ENCODE measurements at regions not wholly inside any gene's neighbourhood (a gene's known extent, or its start where the extent isn't known, plus 50 kb on each side); places are given as distances from the start of the nearest gene placed in this dataset.

GRCh38 chrX:137969191-137969590 lies 403.3 kb downstream of the ZIC3 start:
- Histone ChIP-seq H2BK5ac (ENCODE audit: low read length) (no peak overlapping the region), H3K27me3 (ENCODE audit: control insufficient read depth in 3 of 3, insufficient read depth in 3 of 3, low read depth in 1 of 3, low read length in 3 of 3) (no peaks in the 10 kb centered on the region), H3K23ac (ENCODE audit: low read depth, low read length, poor library complexity) (no peak overlapping the region), H3K36me3 (replicated peaks in 1 of 2; ENCODE audit: control insufficient read depth in 2 of 2, insufficient read depth in 2 of 2, low read length in 2 of 2) (no peaks in the 10 kb centered on the region), H2BK120ac (ENCODE audit: low read depth, low read length) (no peak overlapping the region), H4K8ac (ENCODE audit: low read depth, low read length) (no peak overlapping the region), H3K4me3 (ENCODE audit: low read length in 2 of 2) (no peak overlapping the region), H2AK5ac (ENCODE audit: low read depth, low read length) (no peak overlapping the region), H3K4ac (ENCODE audit: low read length) (no peak overlapping the region), H3K79me1 (ENCODE audit: low read depth, low read length) (no peaks in the 10 kb centered on the region), H3K4me1 (ENCODE audit: control insufficient read depth in 2 of 2, insufficient read depth in 1 of 2, low read depth in 1 of 2, low read length in 2 of 2) (no peaks in the 10 kb centered on the region), H2BK12ac (ENCODE audit: low read length) (no peak overlapping the region), H3K14ac (ENCODE audit: low read length) (no peak overlapping the region), H3K18ac (ENCODE audit: low read length) (no peak overlapping the region), H2BK15ac (ENCODE audit: low read length) (no peak overlapping the region), H2AFZ (ENCODE audit: low read length) (no peak overlapping the region), H3K4me2 (ENCODE audit: insufficient read depth, low read length, poor library complexity, severe bottlenecking) (no peak overlapping the region), H4K91ac (ENCODE audit: low read depth, low read length, poor library complexity) (no peak overlapping the region), H3K9ac (ENCODE audit: low read depth, low read length, poor library complexity) (no peak overlapping the region), H3K27ac (replicated peaks; ENCODE audit: low read length) (no peak overlapping the region), H3K9me3 (replicated peaks in 1 of 2; ENCODE audit: control insufficient read depth in 2 of 2, insufficient read depth in 1 of 2, low read depth in 1 of 2, low read length in 2 of 2) (no peaks in the 10 kb centered on the region)
- no peak for DNase-seq (ENCODE audit: low spot score)

GRCh38 chrX:137982472-137983172 lies 416.7 kb downstream of the ZIC3 start:
- Histone ChIP-seq H3K4me2 (ENCODE audit: insufficient read depth, low read length, poor library complexity, severe bottlenecking) (no peak overlapping the region), H2BK12ac (ENCODE audit: low read length) (no peak overlapping the region), H3K23ac (ENCODE audit: low read depth, low read length, poor library complexity) (no peak overlapping the region), H2AK5ac (ENCODE audit: low read depth, low read length) (no peak overlapping the region), H3K4me1 (ENCODE audit: control insufficient read depth in 2 of 2, insufficient read depth in 1 of 2, low read depth in 1 of 2, low read length in 2 of 2) (peaks cover 0 to 3% of the 10 kb centered on the region in 2 donors), H2AFZ (ENCODE audit: low read length) (no peak overlapping the region), H3K14ac (ENCODE audit: low read length) (no peak overlapping the region), H3K27ac (replicated peaks; ENCODE audit: low read length) (no peak overlapping the region), H3K4me3 (ENCODE audit: low read length in 2 of 2) (no peak overlapping the region), H3K4ac (ENCODE audit: low read length) (no peak overlapping the region), H3K79me1 (ENCODE audit: low read depth, low read length) (no peaks in the 10 kb centered on the region), H3K18ac (ENCODE audit: low read length) (no peak overlapping the region), H4K91ac (ENCODE audit: low read depth, low read length, poor library complexity) (no peak overlapping the region), H2BK5ac (ENCODE audit: low read length) (no peak overlapping the region), H3K9me3 (replicated peaks in 1 of 2; ENCODE audit: control insufficient read depth in 2 of 2, insufficient read depth in 1 of 2, low read depth in 1 of 2, low read length in 2 of 2) (no peaks in the 10 kb centered on the region), H2BK120ac (ENCODE audit: low read depth, low read length) (no peak overlapping the region), H4K8ac (ENCODE audit: low read depth, low read length) (no peak overlapping the region), H3K27me3 (ENCODE audit: control insufficient read depth in 3 of 3, insufficient read depth in 3 of 3, low read depth in 1 of 3, low read length in 3 of 3) (no peaks in the 10 kb centered on the region), H3K9ac (ENCODE audit: low read depth, low read length, poor library complexity) (no peak overlapping the region), H3K36me3 (replicated peaks in 1 of 2; ENCODE audit: control insufficient read depth in 2 of 2, insufficient read depth in 2 of 2, low read length in 2 of 2) (no peaks in the 10 kb centered on the region), H2BK15ac (ENCODE audit: low read length) (no peak overlapping the region)
- no peak for DNase-seq (ENCODE audit: low spot score)
- WGBS, 2 donors (ENCODE audit: extremely low coverage in 2 of 2, insufficient read length in 2 of 2, insufficient replicate concordance in 1 of 2) = no CpG with 5 or more reads among the region's 1 CpG

- H3K27me3 ChIP-seq (ENCODE audit: control insufficient read depth in 3 of 3, insufficient read depth in 3 of 3, low read depth in 1 of 3, low read length in 3 of 3) = no peaks in the 10 kb centered on the region
These were observed 422.5 kb downstream of the ZIC3 start for GRCh38 chrX:137988470-137988869.

GRCh38 chrX:137998619-137999018 lies 432.7 kb downstream of the ZIC3 start:
- no peaks in the 10 kb centered on the region for H3K9me3 ChIP-seq (replicated peaks in 1 of 2; ENCODE audit: control insufficient read depth in 2 of 2, insufficient read depth in 1 of 2, low read depth in 1 of 2, low read length in 2 of 2)
- no peak overlapping the region for H4K91ac ChIP-seq (ENCODE audit: low read depth, low read length, poor library complexity)
- H3K27me3 ChIP-seq (ENCODE audit: control insufficient read depth in 3 of 3, insufficient read depth in 3 of 3, low read depth in 1 of 3, low read length in 3 of 3) = no peaks in the 10 kb centered on the region
- H3K14ac ChIP-seq (ENCODE audit: low read length) = no peak overlapping the region
- H4K8ac ChIP-seq (ENCODE audit: low read depth, low read length) = no peak overlapping the region
- no peak overlapping the region for H3K9ac ChIP-seq (ENCODE audit: low read depth, low read length, poor library complexity)
- no peak overlapping the region for H2AK5ac ChIP-seq (ENCODE audit: low read depth, low read length)
- H3K23ac ChIP-seq (ENCODE audit: low read depth, low read length, poor library complexity) = no peak overlapping the region
- H3K36me3 ChIP-seq (replicated peaks in 1 of 2; ENCODE audit: control insufficient read depth in 2 of 2, insufficient read depth in 2 of 2, low read length in 2 of 2) = no peaks in the 10 kb centered on the region
- no peak overlapping the region for H2BK5ac ChIP-seq (ENCODE audit: low read length)
- no peak overlapping the region for H3K4me3 ChIP-seq (ENCODE audit: low read length in 2 of 2)
- no CpG with 5 or more reads among the region's 1 CpG for WGBS, 2 donors (ENCODE audit: extremely low coverage in 2 of 2, insufficient read length in 2 of 2, insufficient replicate concordance in 1 of 2)
- H2AFZ ChIP-seq (ENCODE audit: low read length) = no peak overlapping the region
- H3K27ac ChIP-seq (replicated peaks; ENCODE audit: low read length) = no peak overlapping the region
- H2BK120ac ChIP-seq (ENCODE audit: low read depth, low read length) = no peak overlapping the region
- H3K4me1 ChIP-seq (ENCODE audit: control insufficient read depth in 2 of 2, insufficient read depth in 1 of 2, low read depth in 1 of 2, low read length in 2 of 2) = peaks cover 5 to 10% of the 10 kb centered on the region in 2 donors
- H2BK12ac ChIP-seq (ENCODE audit: low read length) = no peak overlapping the region
- no peak overlapping the region for H2BK15ac ChIP-seq (ENCODE audit: low read length)
- H3K4ac ChIP-seq (ENCODE audit: low read length) = no peak overlapping the region
- H3K18ac ChIP-seq (ENCODE audit: low read length) = no peak overlapping the region
- H3K4me2 ChIP-seq (ENCODE audit: insufficient read depth, low read length, poor library complexity, severe bottlenecking) = no peak overlapping the region
- no peaks in the 10 kb centered on the region for H3K79me1 ChIP-seq (ENCODE audit: low read depth, low read length)
- DNase-seq (ENCODE audit: low spot score) = no peak

More at GRCh38 chrX:137988470-137988869, 422.5 kb downstream of the ZIC3 start:
- H2BK15ac ChIP-seq (ENCODE audit: low read length) = no peak overlapping the region
- no peak overlapping the region for H3K4ac ChIP-seq (ENCODE audit: low read length)
- H3K23ac ChIP-seq (ENCODE audit: low read depth, low read length, poor library complexity) = no peak overlapping the region
- H4K8ac ChIP-seq (ENCODE audit: low read depth, low read length) = no peak overlapping the region
- H2AFZ ChIP-seq (ENCODE audit: low read length) = no peak overlapping the region
- no peak overlapping the region for H2BK12ac ChIP-seq (ENCODE audit: low read length)
- no CpG with 5 or more reads among the region's 1 CpG for WGBS, 2 donors (ENCODE audit: extremely low coverage in 2 of 2, insufficient read length in 2 of 2, insufficient replicate concordance in 1 of 2)
- no peak overlapping the region for H3K27ac ChIP-seq (replicated peaks; ENCODE audit: low read length)
- no peak overlapping the region for H3K18ac ChIP-seq (ENCODE audit: low read length)
- no peaks in the 10 kb centered on the region for H3K4me1 ChIP-seq (ENCODE audit: control insufficient read depth in 2 of 2, insufficient read depth in 1 of 2, low read depth in 1 of 2, low read length in 2 of 2)
- H3K79me1 ChIP-seq (ENCODE audit: low read depth, low read length) = no peaks in the 10 kb centered on the region
- H2AK5ac ChIP-seq (ENCODE audit: low read depth, low read length) = no peak overlapping the region
- H3K4me2 ChIP-seq (ENCODE audit: insufficient read depth, low read length, poor library complexity, severe bottlenecking) = no peak overlapping the region
- no peaks in the 10 kb centered on the region for H3K36me3 ChIP-seq (replicated peaks in 1 of 2; ENCODE audit: control insufficient read depth in 2 of 2, insufficient read depth in 2 of 2, low read length in 2 of 2)
- no peak overlapping the region for H3K4me3 ChIP-seq (ENCODE audit: low read length in 2 of 2)
- no peaks in the 10 kb centered on the region for H3K9me3 ChIP-seq (replicated peaks in 1 of 2; ENCODE audit: control insufficient read depth in 2 of 2, insufficient read depth in 1 of 2, low read depth in 1 of 2, low read length in 2 of 2)
- no peak overlapping the region for H2BK120ac ChIP-seq (ENCODE audit: low read depth, low read length)
- no peak overlapping the region for H4K91ac ChIP-seq (ENCODE audit: low read depth, low read length, poor library complexity)
- no peak for DNase-seq (ENCODE audit: low spot score)
- H2BK5ac ChIP-seq (ENCODE audit: low read length) = no peak overlapping the region
- no peak overlapping the region for H3K14ac ChIP-seq (ENCODE audit: low read length)
- H3K9ac ChIP-seq (ENCODE audit: low read depth, low read length, poor library complexity) = no peak overlapping the region

All from neuronal stem cell (in vitro differentiated cells).